B cell (primary cell): ENCODE measurements at regions not wholly inside any gene's neighbourhood (a gene's known extent, or its start where the extent isn't known, plus 50 kb on each side); places are given as distances from the start of the nearest gene placed in this dataset.

ENCODE experiments used
- EZH2 ChIP-seq: IDR thresholded peaks from 2 replicates; pipeline ENCODE4 v1.6.1; 2012; ENCODE audit warnings: borderline replicate concordance, low read depth, mild to moderate bottlenecking, moderate library complexity, low read length; ENCODE audit not compliant: insufficient read depth, poor library complexity, severe bottlenecking
- TF ChIP-seq, protein P1 (sequence below): fragments of 200-600 bp; IDR thresholded peaks from one replicate; pipeline ENCODE4 v1.8.0; 2022; ENCODE audit warnings: antibody characterized with exemption, mild to moderate bottlenecking

DNA sequence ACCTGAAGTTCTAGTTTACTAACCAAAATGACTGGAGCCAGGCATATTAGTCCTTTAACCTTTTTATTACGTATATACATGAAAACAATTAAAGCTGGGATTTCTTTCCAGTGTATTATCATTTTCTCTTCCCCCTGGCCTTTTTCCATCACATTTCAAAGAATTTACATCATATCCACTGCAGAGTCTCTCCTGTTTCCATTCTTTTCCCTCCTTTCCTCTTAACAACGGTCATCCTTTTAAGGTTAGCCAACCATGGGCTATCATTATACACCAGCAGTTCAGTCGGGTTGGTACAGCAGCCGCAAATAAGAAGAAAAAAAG, 104.6 kb downstream of the TFAP2A start:
- TF ChIP-seq, protein P1, sequence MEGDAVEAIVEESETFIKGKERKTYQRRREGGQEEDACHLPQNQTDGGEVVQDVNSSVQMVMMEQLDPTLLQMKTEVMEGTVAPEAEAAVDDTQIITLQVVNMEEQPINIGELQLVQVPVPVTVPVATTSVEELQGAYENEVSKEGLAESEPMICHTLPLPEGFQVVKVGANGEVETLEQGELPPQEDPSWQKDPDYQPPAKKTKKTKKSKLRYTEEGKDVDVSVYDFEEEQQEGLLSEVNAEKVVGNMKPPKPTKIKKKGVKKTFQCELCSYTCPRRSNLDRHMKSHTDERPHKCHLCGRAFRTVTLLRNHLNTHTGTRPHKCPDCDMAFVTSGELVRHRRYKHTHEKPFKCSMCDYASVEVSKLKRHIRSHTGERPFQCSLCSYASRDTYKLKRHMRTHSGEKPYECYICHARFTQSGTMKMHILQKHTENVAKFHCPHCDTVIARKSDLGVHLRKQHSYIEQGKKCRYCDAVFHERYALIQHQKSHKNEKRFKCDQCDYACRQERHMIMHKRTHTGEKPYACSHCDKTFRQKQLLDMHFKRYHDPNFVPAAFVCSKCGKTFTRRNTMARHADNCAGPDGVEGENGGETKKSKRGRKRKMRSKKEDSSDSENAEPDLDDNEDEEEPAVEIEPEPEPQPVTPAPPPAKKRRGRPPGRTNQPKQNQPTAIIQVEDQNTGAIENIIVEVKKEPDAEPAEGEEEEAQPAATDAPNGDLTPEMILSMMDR, result no peak
- no peak for TF ChIP-seq EZH2
